ENCODE measurements at regions not wholly inside any gene's neighbourhood (a gene's known extent, or its start where the extent isn't known, plus 50 kb on each side); places are given as distances from the start of the nearest gene placed in this dataset.
A peak's percentile ranks its signal among the peaks of the same experiment; 100 is the strongest.

DNA sequence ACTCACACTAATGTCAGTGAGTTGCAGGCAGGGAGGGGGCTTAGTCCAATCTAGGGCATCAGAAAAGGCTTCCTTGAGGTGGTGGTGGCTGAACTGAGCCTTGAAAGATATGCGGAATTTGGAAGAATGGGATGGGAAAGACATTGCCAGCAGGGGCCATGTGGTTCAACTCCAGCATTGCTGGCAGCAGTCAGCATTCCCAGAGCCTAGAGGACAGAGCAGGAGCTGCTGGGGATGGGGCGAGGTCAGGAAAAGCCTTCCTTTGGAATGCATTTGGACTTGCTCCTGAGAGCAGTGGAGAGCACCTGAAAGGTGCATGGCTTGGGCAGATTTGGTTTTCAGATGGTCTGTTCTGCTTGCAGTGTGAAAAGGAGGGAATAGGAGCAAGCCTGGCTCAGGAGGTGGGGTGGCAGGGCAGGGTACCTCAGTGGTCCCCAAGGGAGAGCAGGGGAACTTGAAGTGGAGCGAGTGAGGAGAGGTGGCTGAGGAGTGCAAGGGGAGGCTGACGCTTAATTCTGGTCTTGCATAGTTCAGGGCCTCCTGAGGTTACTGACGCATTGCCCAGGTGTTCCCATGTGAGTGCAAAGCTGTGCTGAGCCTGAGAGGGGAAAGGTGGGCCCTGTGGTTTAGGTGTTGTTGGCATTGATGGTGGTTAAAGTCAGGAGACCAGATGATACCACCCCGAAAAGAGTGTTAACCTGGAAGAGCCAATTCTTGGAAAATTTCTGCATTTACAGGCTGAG lies 112.1 kb upstream of the MGAT5 start:
- Mint-ChIP-seq H3K27ac (no peak overlapping the region), H3K27me3 (ENCODE audit: low read depth) (no peaks in the 10 kb centered on the region), H3K4me3 (no peak overlapping the region), H3K9me3 (no peaks in the 10 kb centered on the region), H3K4me1 (ENCODE audit: low read depth) (peaks cover 56% of the 10 kb centered on the region), H3K36me3 (ENCODE audit: low read depth) (peaks cover 4% of the 10 kb centered on the region)
- intact Hi-C loops (cut with micrococcal nuclease), result no loop called here
- CTCF ChIA-PET, result no interaction called here
- no peak for DNase-seq

DNA sequence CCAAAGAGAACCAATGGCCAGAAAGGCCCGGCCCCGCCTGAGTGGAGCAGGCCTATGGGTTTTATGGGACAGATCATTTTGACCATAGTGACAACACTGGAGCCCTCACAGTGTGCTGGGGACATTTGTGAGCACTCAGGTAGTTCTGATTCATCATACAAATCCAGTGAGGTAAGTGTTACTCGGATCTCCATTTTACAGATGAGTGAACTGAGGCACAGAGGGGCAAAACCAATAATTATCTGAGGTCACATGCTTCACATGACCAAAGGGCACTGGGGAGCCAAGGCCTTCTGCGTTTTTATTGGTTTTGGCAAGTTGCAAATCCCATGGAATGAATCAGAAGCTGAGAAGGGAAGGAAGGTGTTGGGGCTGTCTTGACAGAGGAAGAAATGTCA lies 111.5 kb upstream of the MGAT5 start:
- CTCF ChIA-PET, result no interaction called here
- DNase-seq, result no peak
- H3K9me3 Mint-ChIP-seq, result no peaks in the 10 kb centered on the region

DNA sequence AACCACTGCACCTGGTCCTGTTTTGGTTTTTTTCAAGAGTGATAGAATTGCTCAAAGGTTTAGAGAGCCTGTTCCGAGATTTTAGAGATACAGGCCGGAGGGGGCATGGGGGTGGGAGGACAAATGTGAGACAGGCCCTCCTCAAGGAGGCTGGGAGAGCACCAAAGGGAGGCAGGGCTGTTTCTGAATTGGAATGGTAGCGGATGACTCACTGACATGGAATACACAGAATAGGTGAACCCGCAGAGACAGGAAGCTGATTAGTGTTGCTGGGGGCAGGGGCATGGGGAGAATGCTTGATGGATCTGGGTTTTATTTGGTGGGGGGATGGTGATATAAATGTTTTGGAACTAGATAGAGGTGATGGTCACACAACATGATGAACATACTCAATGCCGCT lies 111.0 kb upstream of the MGAT5 start:
- no peak overlapping the region for H3K27ac Mint-ChIP-seq
- no peaks in the 10 kb centered on the region for H3K27me3 Mint-ChIP-seq (ENCODE audit: low read depth)
- CTCF ChIA-PET, result interaction anchor here (1.3 kb wide), 1 partner anchor 16 kb away, joined by 4 read pairs; no protein-coding TSS in a partner anchor
- no peak overlapping the region for H3K4me3 Mint-ChIP-seq
- no peak for DNase-seq
- peaks cover 4% of the 10 kb centered on the region for H3K36me3 Mint-ChIP-seq (ENCODE audit: low read depth)
- H3K9me3 Mint-ChIP-seq, result no peaks in the 10 kb centered on the region
- H3K4me1 Mint-ChIP-seq (ENCODE audit: low read depth), result peaks cover 52% of the 10 kb centered on the region
- intact Hi-C loops (cut with micrococcal nuclease), result no loop called here

More for the DNA sequence above, 111.5 kb upstream of the MGAT5 start:
- peak overlapping the region; percentile 31 for H3K27ac Mint-ChIP-seq
- no peak overlapping the region for H3K4me3 Mint-ChIP-seq
- H3K27me3 Mint-ChIP-seq (ENCODE audit: low read depth), result no peaks in the 10 kb centered on the region
- peaks cover 4% of the 10 kb centered on the region for H3K36me3 Mint-ChIP-seq (ENCODE audit: low read depth)
- intact Hi-C loops (cut with micrococcal nuclease), result no loop called here
- H3K4me1 Mint-ChIP-seq (ENCODE audit: low read depth), result peaks cover 50% of the 10 kb centered on the region

DNA sequence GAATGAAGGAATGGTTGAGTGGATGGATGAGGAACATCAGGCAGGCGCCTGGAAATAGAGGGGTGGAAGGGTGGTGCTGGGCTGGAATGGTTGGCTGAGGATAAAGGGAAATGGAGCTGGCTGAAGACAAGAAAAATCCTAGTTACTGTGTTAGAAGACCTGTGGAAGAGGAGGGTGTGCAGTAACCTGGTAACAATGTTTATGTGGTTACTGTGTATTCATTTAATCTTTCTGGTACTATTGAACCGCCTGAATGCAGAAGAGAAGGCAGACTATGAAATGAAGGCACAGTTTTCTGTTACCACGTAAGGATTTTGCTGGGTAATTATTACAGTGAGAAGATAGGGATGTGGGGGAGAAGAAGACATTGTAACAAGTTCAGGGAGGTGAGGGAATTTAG lies 110.3 kb upstream of the MGAT5 start:
- H3K36me3 Mint-ChIP-seq (ENCODE audit: low read depth), result peaks cover 4% of the 10 kb centered on the region
- H3K4me1 Mint-ChIP-seq (ENCODE audit: low read depth), result peaks cover 55% of the 10 kb centered on the region

DNA sequence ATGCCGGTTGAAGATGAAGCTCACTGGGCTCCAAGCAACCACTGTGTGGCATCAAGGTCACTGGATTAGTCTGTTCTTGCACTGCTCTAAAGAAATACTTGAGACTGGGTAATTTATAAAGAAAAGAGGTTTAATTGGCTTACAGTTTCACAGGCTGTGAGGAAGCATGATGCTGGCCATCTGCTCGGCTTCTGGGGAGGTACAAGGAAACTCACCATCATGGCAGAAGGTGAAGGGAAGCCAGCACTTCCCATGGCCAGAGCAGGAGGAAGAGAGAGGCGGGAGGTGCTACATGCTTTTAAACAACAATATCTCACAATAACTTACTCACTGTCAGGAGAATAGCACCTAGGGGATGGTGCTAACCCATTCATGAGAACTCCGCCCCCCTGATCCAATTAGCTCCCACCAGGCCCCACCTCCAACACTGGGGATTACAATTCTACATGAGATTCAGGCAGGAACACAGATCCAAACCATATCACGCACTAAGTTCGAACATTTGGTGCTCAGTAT lies 109.7 kb upstream of the MGAT5 start:
- H3K27ac Mint-ChIP-seq, result no peak overlapping the region
- CTCF ChIA-PET, result interaction anchor here (0.6 to 1.3 kb wide), 2 partner anchors 17 to 170 kb away, joined by 3 to 4 read pairs; no protein-coding TSS in a partner anchor
- H3K36me3 Mint-ChIP-seq (ENCODE audit: low read depth), result peaks cover 4% of the 10 kb centered on the region
- no peaks in the 10 kb centered on the region for H3K9me3 Mint-ChIP-seq
- DNase-seq, result no peak
- H3K4me3 Mint-ChIP-seq, result no peak overlapping the region
- peaks cover 57% of the 10 kb centered on the region for H3K4me1 Mint-ChIP-seq (ENCODE audit: low read depth)
- H3K27me3 Mint-ChIP-seq (ENCODE audit: low read depth), result no peaks in the 10 kb centered on the region
- intact Hi-C loops (cut with micrococcal nuclease), result no loop called here

More for the DNA sequence above, 110.3 kb upstream of the MGAT5 start:
- H3K4me3 Mint-ChIP-seq, result no peak overlapping the region
- no peaks in the 10 kb centered on the region for H3K27me3 Mint-ChIP-seq (ENCODE audit: low read depth)
- CTCF ChIA-PET, result interaction anchor here (1.3 kb wide), 1 partner anchor 16 kb away, joined by 4 read pairs; no protein-coding TSS in a partner anchor
- intact Hi-C loops (cut with micrococcal nuclease), result no loop called here
- no peak overlapping the region for H3K27ac Mint-ChIP-seq
- DNase-seq, result no peak
- no peaks in the 10 kb centered on the region for H3K9me3 Mint-ChIP-seq

DNA sequence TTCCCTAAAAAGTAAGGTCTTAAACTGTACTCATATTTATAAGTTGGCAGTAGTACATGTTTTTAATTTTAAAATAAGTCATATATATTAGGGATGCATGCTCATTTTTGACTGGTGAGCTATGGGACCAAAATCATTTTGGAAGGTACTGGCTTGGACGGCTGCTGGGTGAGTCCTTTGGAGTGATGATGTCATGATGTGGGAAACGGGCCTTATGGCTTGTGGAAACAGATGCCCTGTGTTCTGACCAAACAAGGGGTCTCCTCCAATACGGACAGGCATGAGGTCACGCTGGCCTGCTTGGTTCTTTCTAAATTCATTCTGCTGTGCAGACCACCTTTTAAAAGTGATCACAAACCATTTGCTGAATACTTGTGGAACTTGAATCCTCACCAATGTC lies 109.2 kb upstream of the MGAT5 start:
- H3K27ac Mint-ChIP-seq, result no peak overlapping the region
- no peaks in the 10 kb centered on the region for H3K27me3 Mint-ChIP-seq (ENCODE audit: low read depth)
- CTCF ChIA-PET, result no interaction called here
- H3K9me3 Mint-ChIP-seq, result no peaks in the 10 kb centered on the region
- no peak overlapping the region for H3K4me3 Mint-ChIP-seq
- peaks cover 4% of the 10 kb centered on the region for H3K36me3 Mint-ChIP-seq (ENCODE audit: low read depth)
- peaks cover 59% of the 10 kb centered on the region for H3K4me1 Mint-ChIP-seq (ENCODE audit: low read depth)
- intact Hi-C loops (cut with micrococcal nuclease), result no loop called here
- DNase-seq, result no peak

DNA sequence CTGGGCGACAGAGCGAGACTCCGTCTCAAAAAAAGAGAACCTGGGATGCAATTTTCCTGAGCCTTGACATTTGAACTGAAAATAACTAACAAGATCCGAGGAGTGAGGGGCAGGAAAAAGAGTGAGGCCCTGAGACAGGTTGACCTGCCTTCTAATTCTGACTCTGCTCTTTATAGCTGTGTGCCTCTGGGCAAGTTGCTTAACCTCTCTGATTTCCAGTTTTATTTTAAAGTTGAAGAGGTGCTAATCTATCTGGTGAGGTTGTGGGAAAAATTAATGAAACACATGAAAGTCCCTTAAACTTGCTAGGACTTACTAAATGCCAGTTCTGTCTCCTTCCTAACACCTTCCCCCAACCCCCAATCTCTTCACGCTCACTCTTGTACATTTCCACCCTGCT lies 108.4 kb upstream of the MGAT5 start:
- no peaks in the 10 kb centered on the region for H3K9me3 Mint-ChIP-seq
- no peaks in the 10 kb centered on the region for H3K27me3 Mint-ChIP-seq (ENCODE audit: low read depth)
- intact Hi-C loops (cut with micrococcal nuclease), result no loop called here
- H3K27ac Mint-ChIP-seq, result no peak overlapping the region
- H3K4me1 Mint-ChIP-seq (ENCODE audit: low read depth), result peaks cover 62% of the 10 kb centered on the region
- no peak overlapping the region for H3K4me3 Mint-ChIP-seq
- no peak for DNase-seq
- CTCF ChIA-PET, result no interaction called here
- H3K36me3 Mint-ChIP-seq (ENCODE audit: low read depth), result peaks cover 4% of the 10 kb centered on the region

DNA sequence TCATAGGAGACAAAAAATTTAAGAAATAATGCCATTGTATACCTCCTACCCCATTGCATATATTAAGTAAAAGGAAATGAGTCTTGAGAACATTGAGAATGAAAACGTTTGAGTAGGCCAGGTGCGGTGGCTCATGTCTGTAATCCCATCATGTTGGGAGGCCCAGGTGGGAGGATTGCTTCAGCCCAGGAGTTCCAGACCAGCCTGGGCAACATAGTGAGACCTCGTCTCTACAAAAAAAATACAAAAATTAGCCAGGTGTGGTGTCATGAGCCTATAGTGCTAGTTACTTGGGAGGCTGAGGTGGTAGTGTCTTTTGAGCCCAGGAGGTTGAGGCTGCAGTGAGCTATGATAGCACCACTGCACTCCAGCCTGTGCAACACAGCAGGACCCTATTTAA lies 107.7 kb upstream of the MGAT5 start:
- no peak overlapping the region for H3K27ac Mint-ChIP-seq

DNA sequence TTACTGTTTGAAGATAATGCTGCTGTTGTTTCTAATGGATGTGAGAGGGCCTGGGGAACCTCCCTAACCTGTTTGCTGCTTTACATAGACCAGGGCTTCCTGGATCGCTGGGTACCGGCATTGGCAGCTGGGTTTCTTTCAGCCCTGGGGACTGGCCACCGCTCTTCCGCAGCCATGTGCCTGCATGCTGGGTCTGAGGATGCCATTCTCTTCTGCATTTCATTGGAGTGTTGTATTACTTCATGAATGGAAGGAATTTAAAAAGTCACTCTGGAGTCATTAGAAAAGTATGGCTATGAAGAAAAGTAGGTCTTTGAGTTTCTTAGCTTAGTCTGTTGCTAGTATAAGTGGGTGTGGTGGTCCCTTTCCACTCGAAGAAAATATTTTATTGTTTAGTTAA lies 107.3 kb upstream of the MGAT5 start:
- Mint-ChIP-seq H3K27ac (no peak overlapping the region), H3K36me3 (ENCODE audit: low read depth) (peaks cover 9% of the 10 kb centered on the region), H3K9me3 (no peaks in the 10 kb centered on the region), H3K27me3 (ENCODE audit: low read depth) (no peaks in the 10 kb centered on the region), H3K4me3 (no peak overlapping the region), H3K4me1 (ENCODE audit: low read depth) (peaks cover 56% of the 10 kb centered on the region)
- CTCF ChIA-PET, result no interaction called here
- intact Hi-C loops (cut with micrococcal nuclease), result loop anchor here (2.0 kb wide), 1 partner anchor 14 kb away; no protein-coding TSS in a partner anchor
- DNase-seq, result no peak

More for the DNA sequence above, 107.7 kb upstream of the MGAT5 start:
- H3K9me3 Mint-ChIP-seq, result no peaks in the 10 kb centered on the region
- DNase-seq, result no peak
- peaks cover 58% of the 10 kb centered on the region for H3K4me1 Mint-ChIP-seq (ENCODE audit: low read depth)
- no peaks in the 10 kb centered on the region for H3K27me3 Mint-ChIP-seq (ENCODE audit: low read depth)
- H3K4me3 Mint-ChIP-seq, result no peak overlapping the region
- H3K36me3 Mint-ChIP-seq (ENCODE audit: low read depth), result peaks cover 6% of the 10 kb centered on the region
- intact Hi-C loops (cut with micrococcal nuclease), result loop anchor here (2.0 kb wide), 1 partner anchor 15 kb away; no protein-coding TSS in a partner anchor
- CTCF ChIA-PET, result no interaction called here

DNA sequence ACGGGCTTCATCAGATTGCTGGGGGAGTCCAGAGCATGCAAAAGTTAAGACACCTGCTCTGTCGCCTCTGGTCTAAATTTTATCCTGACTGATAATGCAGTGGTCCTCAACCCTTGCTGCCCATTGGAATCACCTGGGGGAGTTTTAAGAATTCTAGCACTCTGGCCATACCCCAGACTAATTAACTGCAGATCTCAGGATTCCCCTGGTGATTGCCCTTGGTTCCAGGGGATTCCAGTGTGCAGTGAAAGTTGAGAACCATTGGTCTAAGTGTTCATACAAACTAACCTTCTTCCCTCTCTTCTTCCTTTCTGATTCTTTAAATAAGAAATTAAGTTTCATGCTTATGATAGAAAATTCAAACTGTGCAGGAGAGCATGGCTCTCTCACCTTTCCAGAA lies 105.7 kb upstream of the MGAT5 start:
- H3K9me3 Mint-ChIP-seq, result no peaks in the 10 kb centered on the region
- H3K27ac Mint-ChIP-seq, result no peak overlapping the region
- intact Hi-C loops (cut with micrococcal nuclease), result no loop called here
- H3K4me3 Mint-ChIP-seq, result no peak overlapping the region
- H3K4me1 Mint-ChIP-seq (ENCODE audit: low read depth), result peaks cover 42% of the 10 kb centered on the region
- no peak for DNase-seq
- peaks cover 15% of the 10 kb centered on the region for H3K36me3 Mint-ChIP-seq (ENCODE audit: low read depth)
- CTCF ChIA-PET, result no interaction called here
- H3K27me3 Mint-ChIP-seq (ENCODE audit: low read depth), result no peaks in the 10 kb centered on the region

DNA sequence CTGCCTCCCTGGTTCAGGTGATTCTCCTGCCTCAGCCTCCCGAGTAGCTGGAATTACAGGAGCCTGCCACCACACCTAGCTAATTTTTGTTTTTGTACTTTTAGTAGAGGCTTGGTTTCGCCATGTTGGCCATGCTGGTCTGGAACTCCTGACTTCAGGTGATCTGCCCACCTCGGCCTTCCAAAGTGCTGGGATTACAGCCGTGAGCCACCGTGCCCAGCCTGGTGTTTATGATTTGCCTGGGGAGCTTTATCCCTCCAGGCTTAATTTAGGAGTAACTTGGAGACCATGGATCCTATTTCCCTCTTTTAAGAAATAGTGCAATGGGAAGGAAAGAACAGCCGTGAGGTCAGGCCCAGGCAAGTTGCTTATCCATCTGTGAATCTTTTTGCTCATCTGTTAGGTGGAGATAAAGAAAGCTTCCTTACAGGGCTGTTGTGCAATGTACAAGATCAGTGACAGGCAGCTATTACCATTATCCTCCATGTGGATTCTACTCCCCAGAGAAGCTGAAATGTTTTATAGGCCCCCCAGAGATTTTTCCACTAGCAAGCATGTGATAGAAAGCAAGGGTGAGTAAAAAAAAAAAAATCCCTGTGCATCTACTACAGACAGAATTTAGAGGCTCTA lies 104.9 kb upstream of the MGAT5 start:
- Mint-ChIP-seq H3K36me3 (ENCODE audit: low read depth) (peaks cover 13% of the 10 kb centered on the region), H3K4me3 (no peak overlapping the region), H3K27me3 (ENCODE audit: low read depth) (no peaks in the 10 kb centered on the region), H3K4me1 (ENCODE audit: low read depth) (peaks cover 35% of the 10 kb centered on the region), H3K9me3 (no peaks in the 10 kb centered on the region), H3K27ac (no peak overlapping the region)
- intact Hi-C loops (cut with micrococcal nuclease), result no loop called here
- CTCF ChIA-PET, result interaction anchor here (0.6 kb wide), 1 partner anchor 54 kb away, joined by 4 read pairs; no protein-coding TSS in a partner anchor
- DNase-seq, result no peak

DNA sequence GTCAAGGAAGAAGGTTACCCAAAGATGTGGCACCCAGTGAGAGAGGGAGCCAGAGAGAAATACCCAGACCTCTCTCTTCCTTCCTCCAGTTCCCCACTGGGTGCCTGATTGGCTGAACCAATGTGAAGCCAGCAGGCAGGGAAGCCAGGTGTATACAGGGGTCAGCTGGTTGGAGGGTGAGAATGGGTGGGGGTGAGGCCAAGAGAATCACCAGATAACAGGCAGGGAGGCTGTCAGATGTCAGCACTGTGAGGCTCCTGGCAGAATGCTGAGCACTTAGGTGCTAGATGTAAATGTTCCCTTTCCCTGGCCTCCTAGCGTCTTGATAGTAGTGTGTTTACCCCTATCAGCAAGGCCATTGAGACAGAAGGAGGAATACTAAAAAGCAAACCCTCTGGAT lies 104.0 kb upstream of the MGAT5 start:
- intact Hi-C loops (cut with micrococcal nuclease), result no loop called here
- DNase-seq, result no peak
- Mint-ChIP-seq H3K27ac (no peak overlapping the region), H3K27me3 (ENCODE audit: low read depth) (no peaks in the 10 kb centered on the region), H3K9me3 (no peaks in the 10 kb centered on the region), H3K4me3 (no peak overlapping the region), H3K36me3 (ENCODE audit: low read depth) (peaks cover 15% of the 10 kb centered on the region), H3K4me1 (ENCODE audit: low read depth) (peaks cover 35% of the 10 kb centered on the region)
- CTCF ChIA-PET, result no interaction called here

DNA sequence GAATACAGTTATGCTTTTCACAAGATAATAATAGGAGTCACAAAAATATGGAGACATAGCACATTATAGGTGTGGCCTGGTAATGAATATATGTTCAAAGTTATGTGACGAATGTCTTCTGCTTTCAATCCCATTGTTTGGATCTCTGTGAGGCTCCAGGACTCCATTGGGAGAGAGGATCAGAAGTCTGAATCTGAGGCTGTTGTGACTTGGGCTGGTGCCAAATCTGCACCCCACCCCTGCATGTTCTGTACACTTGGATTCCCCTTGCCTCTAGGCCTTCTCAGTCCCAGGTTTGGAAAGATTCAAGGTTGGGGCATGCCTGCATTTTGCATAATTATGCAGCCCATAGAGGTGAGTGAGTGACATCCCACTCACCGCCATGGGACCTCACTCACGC lies 103.1 kb upstream of the MGAT5 start:
- DNase-seq, result no peak
- Mint-ChIP-seq H3K4me1 (ENCODE audit: low read depth) (peaks cover 34% of the 10 kb centered on the region), H3K4me3 (no peak overlapping the region), H3K9me3 (no peaks in the 10 kb centered on the region), H3K36me3 (ENCODE audit: low read depth) (peaks cover 21% of the 10 kb centered on the region), H3K27me3 (ENCODE audit: low read depth) (no peaks in the 10 kb centered on the region), H3K27ac (no peak overlapping the region)
- intact Hi-C loops (cut with micrococcal nuclease), result no loop called here
- CTCF ChIA-PET, result no interaction called here

All from activated naive CD4-positive, alpha-beta T cell treated with anti-CD3 and anti-CD28 coated beads for 36 hours (primary cell).